ENCODE measurements at regions not wholly inside any gene's neighbourhood (a gene's known extent, or its start where the extent isn't known, plus 50 kb on each side); places are given as distances from the start of the nearest gene placed in this dataset.

DNA sequence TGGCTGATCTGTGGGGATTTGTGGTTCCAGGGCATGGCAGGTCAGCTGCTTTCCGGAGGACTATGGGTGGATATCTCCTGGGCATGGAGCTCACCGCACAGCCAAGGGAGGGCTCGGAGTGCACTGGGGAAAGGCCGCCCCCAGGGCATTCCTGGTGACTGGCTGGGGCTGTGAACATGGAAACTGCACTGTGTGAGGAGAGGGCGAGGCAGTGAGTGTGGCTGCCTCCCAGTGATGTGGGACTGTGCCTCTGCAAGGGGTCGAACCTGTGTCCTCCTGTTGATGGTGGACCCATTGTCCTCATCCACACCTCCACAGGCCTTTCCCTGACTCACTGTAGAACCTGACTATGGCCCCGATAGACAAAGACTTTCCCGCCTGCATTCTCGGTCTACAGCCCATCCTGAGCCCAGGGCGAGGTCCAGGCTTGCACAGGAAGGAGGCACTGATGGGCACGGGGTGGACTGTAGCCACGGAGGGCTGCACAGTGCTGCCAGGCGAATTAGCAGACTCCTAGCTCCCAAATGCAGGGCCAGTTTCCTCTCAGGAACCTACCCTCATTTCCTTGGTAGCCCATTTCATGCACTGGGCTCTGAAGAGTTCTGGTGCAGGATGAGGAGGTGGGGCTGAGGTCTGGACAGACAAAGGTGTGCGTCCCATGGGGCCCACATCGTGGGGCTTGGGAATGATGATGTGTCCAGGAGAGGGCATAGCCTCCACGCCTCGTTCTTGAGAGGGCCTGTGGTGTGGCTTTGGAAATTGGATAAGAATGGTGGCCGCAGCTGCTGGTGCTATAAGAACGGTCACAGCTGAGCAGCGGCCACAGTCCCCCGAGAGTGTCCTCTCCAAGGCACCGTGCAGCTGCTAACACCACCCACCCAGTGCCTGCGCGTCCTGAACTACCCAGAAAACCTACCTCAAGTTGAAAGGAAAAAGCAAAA, 415.1 kb downstream of the TMEM121 start:
- TF ChIP-seq POLR2A (IDR thresholded peaks at IDR 0.05; ENCODE audit: low read depth, low read length) (no peak), POLR2AphosphoS5 (IDR thresholded peaks at IDR 0.05; ENCODE audit: low read depth, low read length) (no peak), TAF1 (IDR thresholded peaks at IDR 0.05; ENCODE audit: low read depth, low read length) (no peak), SPI1 (IDR thresholded peaks at IDR 0.05; ENCODE audit: low read depth, low read length) (no peak)
